WTC11 (cell line): ENCODE measurements at regions not wholly inside any gene's neighbourhood (a gene's known extent, or its start where the extent isn't known, plus 50 kb on each side); places are given as distances from the start of the nearest gene placed in this dataset.

ENCODE experiments used
- CTCF ChIP-seq: fragments of 200-600 bp; IDR thresholded peaks from 2 replicates; pipeline ENCODE4 v1.8.0; 2022; ENCODE audit warnings: antibody characterized with exemption
- ETV6 ChIP-seq: sonication (generic); formaldehyde crosslinking; IDR thresholded peaks from 2 replicates; pipeline ENCODE4 v1.8.1; 2022; ENCODE audit warnings: mild to moderate bottlenecking, missing genetic modification reagents
- JUN ChIP-seq: sonication (generic); formaldehyde crosslinking; IDR thresholded peaks from 2 replicates; pipeline ENCODE4 v1.8.0; 2023; ENCODE audit warnings: mild to moderate bottlenecking, missing genetic modification reagents
- MAX ChIP-seq: sonication (generic); formaldehyde crosslinking; IDR thresholded peaks from 2 replicates; pipeline ENCODE4 v1.8.0; 2022; ENCODE audit warnings: mild to moderate bottlenecking, missing genetic modification reagents
- TEAD4 ChIP-seq: sonication (generic); formaldehyde crosslinking; IDR thresholded peaks from 2 replicates; pipeline ENCODE4 v1.8.0; 2022; ENCODE audit warnings: mild to moderate bottlenecking, missing genetic modification reagents
- USF2 ChIP-seq: sonication (generic); formaldehyde crosslinking; IDR thresholded peaks from 2 replicates; pipeline ENCODE4 v1.8.1; 2023; ENCODE audit warnings: mild to moderate bottlenecking, missing genetic modification reagents, moderate library complexity

- TF ChIP-seq CTCF (no peak), ETV6 (CRISPR knock-in tag) (no peak), USF2 (no peak), TEAD4 (CRISPR knock-in tag) (no peak), JUN (CRISPR knock-in tag) (no peak), MAX (no peak)
These were observed 1494.8 kb downstream of the KCNT2 start for GRCh38 chr1:195113471-195113870.
